ENCODE measurements at regions not wholly inside any gene's neighbourhood (a gene's known extent, or its start where the extent isn't known, plus 50 kb on each side); places are given as distances from the start of the nearest gene placed in this dataset.

DNA sequence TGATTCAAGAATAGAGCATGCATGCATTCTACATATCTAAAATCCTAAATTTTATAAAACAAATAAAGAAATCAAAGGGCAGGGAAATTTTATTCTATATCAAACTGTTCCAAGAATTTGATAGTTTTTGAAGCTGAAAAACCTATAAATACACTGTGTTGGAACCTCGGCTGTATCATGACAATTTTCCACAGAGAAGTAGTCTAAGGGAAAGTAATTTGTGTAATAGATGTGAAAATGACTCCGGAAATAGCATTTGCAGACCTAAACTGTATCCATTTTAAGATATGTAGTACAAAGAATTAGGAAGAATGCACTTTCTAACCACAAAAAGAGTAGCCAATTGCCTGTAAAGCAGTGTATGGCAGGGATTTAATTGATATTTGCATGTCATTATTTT lies 112.5 kb upstream of the WDR17 start:
- no peaks in the 10 kb centered on the region for H3K4me1 ChIP-seq (ENCODE audit: insufficient read depth, low read length)
- no peak overlapping the region for H3K27ac ChIP-seq (ENCODE audit: low read length)
- ATAC-seq (ENCODE audit: insufficient read depth, low read depth) = no peak
- no peaks in the 10 kb centered on the region for H4K20me1 ChIP-seq (ENCODE audit: insufficient read depth, low read length)
- no peaks in the 10 kb centered on the region for H3K79me2 ChIP-seq (ENCODE audit: insufficient read depth, low read length)
- no peaks in the 10 kb centered on the region for H3K9me3 ChIP-seq (ENCODE audit: insufficient read depth, low read length, severe bottlenecking)
- no peak overlapping the region for H3K4me3 ChIP-seq (ENCODE audit: low read depth in 1 of 2, low read length in 2 of 2)
- no peak overlapping the region for H3K9ac ChIP-seq (ENCODE audit: low read depth, low read length)
- no peaks in the 10 kb centered on the region for H3K36me3 ChIP-seq (ENCODE audit: insufficient read depth, low read length)
- no peak overlapping the region for H2AFZ ChIP-seq (ENCODE audit: low read depth, low read length)
- H3K27me3 ChIP-seq (ENCODE audit: insufficient read depth, low read length, poor library complexity) = no peaks in the 10 kb centered on the region
- H3K4me2 ChIP-seq (ENCODE audit: insufficient read depth, low read length) = no peak overlapping the region
- TF ChIP-seq EZH2 (IDR thresholded peaks at IDR 0.05; ENCODE audit: borderline replicate concordance, low read depth, low read length, severe bottlenecking) = no peak
- TF ChIP-seq, protein P1, sequence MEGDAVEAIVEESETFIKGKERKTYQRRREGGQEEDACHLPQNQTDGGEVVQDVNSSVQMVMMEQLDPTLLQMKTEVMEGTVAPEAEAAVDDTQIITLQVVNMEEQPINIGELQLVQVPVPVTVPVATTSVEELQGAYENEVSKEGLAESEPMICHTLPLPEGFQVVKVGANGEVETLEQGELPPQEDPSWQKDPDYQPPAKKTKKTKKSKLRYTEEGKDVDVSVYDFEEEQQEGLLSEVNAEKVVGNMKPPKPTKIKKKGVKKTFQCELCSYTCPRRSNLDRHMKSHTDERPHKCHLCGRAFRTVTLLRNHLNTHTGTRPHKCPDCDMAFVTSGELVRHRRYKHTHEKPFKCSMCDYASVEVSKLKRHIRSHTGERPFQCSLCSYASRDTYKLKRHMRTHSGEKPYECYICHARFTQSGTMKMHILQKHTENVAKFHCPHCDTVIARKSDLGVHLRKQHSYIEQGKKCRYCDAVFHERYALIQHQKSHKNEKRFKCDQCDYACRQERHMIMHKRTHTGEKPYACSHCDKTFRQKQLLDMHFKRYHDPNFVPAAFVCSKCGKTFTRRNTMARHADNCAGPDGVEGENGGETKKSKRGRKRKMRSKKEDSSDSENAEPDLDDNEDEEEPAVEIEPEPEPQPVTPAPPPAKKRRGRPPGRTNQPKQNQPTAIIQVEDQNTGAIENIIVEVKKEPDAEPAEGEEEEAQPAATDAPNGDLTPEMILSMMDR (IDR thresholded peaks at IDR 0.05; ENCODE audit: borderline replicate concordance, extremely low read depth, low read length, poor library complexity, severe bottlenecking) = no peak
- DNase-seq = no peak

DNA sequence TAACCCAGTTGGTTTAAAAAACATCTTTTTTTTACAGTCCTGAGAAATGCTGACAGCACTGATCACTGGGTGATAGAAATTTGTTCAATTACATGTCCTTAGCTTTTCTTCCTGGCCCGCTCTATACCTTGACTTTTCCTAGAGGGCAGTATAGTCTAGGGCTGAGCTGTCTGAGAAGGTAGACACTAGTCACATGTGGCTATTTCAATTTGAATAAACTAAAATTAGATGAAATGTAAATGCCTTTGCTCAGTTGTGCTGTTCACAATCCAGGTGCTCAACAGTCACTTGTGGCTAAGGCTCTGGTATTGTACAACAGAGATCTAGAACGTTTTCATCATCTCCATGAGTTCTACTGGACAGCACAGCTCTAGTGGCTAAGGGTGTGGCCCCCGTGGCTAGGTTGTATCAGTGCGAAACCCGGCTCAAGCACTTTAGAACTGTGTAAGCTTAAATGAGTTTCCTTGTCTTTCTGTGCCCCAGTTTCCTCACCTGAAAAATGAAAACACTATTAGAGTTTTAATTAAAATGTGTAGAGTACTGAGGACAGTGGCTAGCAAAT lies 111.6 kb upstream of the WDR17 start:
- Histone ChIP-seq H3K27ac (ENCODE audit: low read length) (no peak overlapping the region), H3K27me3 (ENCODE audit: insufficient read depth, low read length, poor library complexity) (no peaks in the 10 kb centered on the region), H2AFZ (ENCODE audit: low read depth, low read length) (no peak overlapping the region), H3K4me3 (ENCODE audit: low read depth in 1 of 2, low read length in 2 of 2) (no peak overlapping the region), H3K79me2 (ENCODE audit: insufficient read depth, low read length) (no peaks in the 10 kb centered on the region), H3K4me1 (ENCODE audit: insufficient read depth, low read length) (no peaks in the 10 kb centered on the region), H3K9me3 (ENCODE audit: insufficient read depth, low read length, severe bottlenecking) (no peaks in the 10 kb centered on the region), H3K9ac (ENCODE audit: low read depth, low read length) (no peak overlapping the region), H4K20me1 (ENCODE audit: insufficient read depth, low read length) (no peaks in the 10 kb centered on the region), H3K4me2 (ENCODE audit: insufficient read depth, low read length) (no peak overlapping the region), H3K36me3 (ENCODE audit: insufficient read depth, low read length) (no peaks in the 10 kb centered on the region)
- no peak for TF ChIP-seq EZH2 (IDR thresholded peaks at IDR 0.05; ENCODE audit: borderline replicate concordance, low read depth, low read length, severe bottlenecking)
- TF ChIP-seq, protein P1 (IDR thresholded peaks at IDR 0.05; ENCODE audit: borderline replicate concordance, extremely low read depth, low read length, poor library complexity, severe bottlenecking) = no peak
- ATAC-seq (ENCODE audit: insufficient read depth, low read depth) (no peak), DNase-seq (no peak)

DNA sequence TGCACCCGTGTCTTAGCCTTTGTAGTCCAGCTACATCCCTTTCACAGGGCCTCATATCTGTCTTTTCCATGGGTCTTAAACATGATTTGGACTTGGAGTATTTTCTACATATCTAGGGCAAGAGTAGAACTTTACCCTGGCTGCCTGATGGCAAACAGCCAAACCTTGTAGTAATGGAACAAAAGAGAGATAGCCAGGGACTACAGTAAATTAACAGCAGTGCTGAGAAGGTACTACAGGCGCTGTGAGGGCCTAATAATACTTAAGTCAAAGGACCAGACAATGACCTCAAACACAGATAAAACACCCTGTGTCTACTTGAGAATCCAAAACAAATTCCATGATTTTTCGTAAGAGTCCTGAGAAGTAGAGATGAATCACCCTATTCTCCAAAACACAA lies 111.0 kb upstream of the WDR17 start:
- Histone ChIP-seq H3K4me3 (ENCODE audit: low read depth in 1 of 2, low read length in 2 of 2) (no peak overlapping the region), H3K36me3 (ENCODE audit: insufficient read depth, low read length) (no peaks in the 10 kb centered on the region), H3K9ac (ENCODE audit: low read depth, low read length) (no peak overlapping the region), H3K9me3 (ENCODE audit: insufficient read depth, low read length, severe bottlenecking) (no peaks in the 10 kb centered on the region), H4K20me1 (ENCODE audit: insufficient read depth, low read length) (no peaks in the 10 kb centered on the region), H3K4me1 (ENCODE audit: insufficient read depth, low read length) (no peaks in the 10 kb centered on the region), H2AFZ (ENCODE audit: low read depth, low read length) (no peak overlapping the region), H3K4me2 (ENCODE audit: insufficient read depth, low read length) (no peak overlapping the region), H3K27ac (ENCODE audit: low read length) (no peak overlapping the region), H3K79me2 (ENCODE audit: insufficient read depth, low read length) (no peaks in the 10 kb centered on the region), H3K27me3 (ENCODE audit: insufficient read depth, low read length, poor library complexity) (no peaks in the 10 kb centered on the region)
- ATAC-seq (ENCODE audit: insufficient read depth, low read depth) = no peak
- no peak for DNase-seq
- TF ChIP-seq, protein P1 (IDR thresholded peaks at IDR 0.05; ENCODE audit: borderline replicate concordance, extremely low read depth, low read length, poor library complexity, severe bottlenecking) = no peak
- TF ChIP-seq EZH2 (IDR thresholded peaks at IDR 0.05; ENCODE audit: borderline replicate concordance, low read depth, low read length, severe bottlenecking) = no peak

DNA sequence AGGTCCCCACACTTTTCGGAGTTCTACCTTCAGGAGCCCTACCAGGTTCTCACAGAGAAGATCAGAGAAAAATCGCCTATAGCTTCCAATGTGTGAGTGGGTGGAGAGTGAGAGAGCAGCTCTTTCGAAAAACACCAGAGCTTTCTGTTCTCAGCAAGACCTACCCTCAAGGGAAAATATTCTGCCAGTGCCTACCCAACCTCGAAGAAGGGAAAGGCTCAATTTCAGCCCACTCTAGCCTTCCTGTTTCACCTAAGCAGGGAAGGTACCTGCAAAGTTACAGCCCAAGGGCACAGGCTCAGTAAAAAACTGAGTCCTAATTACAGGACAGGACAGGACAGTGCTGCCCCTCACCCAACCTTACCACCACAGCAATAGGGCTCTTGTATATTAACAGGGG lies 104.0 kb upstream of the WDR17 start:
- Histone ChIP-seq H3K4me1 (ENCODE audit: insufficient read depth, low read length) (no peaks in the 10 kb centered on the region), H3K4me3 (ENCODE audit: low read depth in 1 of 2, low read length in 2 of 2) (no peak overlapping the region), H3K36me3 (ENCODE audit: insufficient read depth, low read length) (no peaks in the 10 kb centered on the region), H2AFZ (ENCODE audit: low read depth, low read length) (no peak overlapping the region), H3K79me2 (ENCODE audit: insufficient read depth, low read length) (no peaks in the 10 kb centered on the region), H3K9me3 (ENCODE audit: insufficient read depth, low read length, severe bottlenecking) (no peaks in the 10 kb centered on the region), H3K9ac (ENCODE audit: low read depth, low read length) (no peak overlapping the region), H3K27me3 (ENCODE audit: insufficient read depth, low read length, poor library complexity) (peaks cover 3% of the 10 kb centered on the region), H4K20me1 (ENCODE audit: insufficient read depth, low read length) (no peaks in the 10 kb centered on the region), H3K27ac (ENCODE audit: low read length) (no peak overlapping the region), H3K4me2 (ENCODE audit: insufficient read depth, low read length) (no peak overlapping the region)
- DNase-seq = no peak
- TF ChIP-seq EZH2 (IDR thresholded peaks at IDR 0.05; ENCODE audit: borderline replicate concordance, low read depth, low read length, severe bottlenecking) = no peak
- TF ChIP-seq, protein P1 (IDR thresholded peaks at IDR 0.05; ENCODE audit: borderline replicate concordance, extremely low read depth, low read length, poor library complexity, severe bottlenecking) = no peak
- ATAC-seq (ENCODE audit: insufficient read depth, low read depth) = no peak

All from DND-41 (cell line).